ENCODE measurements at regions not wholly inside any gene's neighbourhood (a gene's known extent, or its start where the extent isn't known, plus 50 kb on each side); places are given as distances from the start of the nearest gene placed in this dataset.
"Not testable (repeated sequence)": the region's sequence is repeated elsewhere in the genome, so short reads cannot be mapped to it uniquely, and the experiment has no call there.

- not testable (repeated sequence) for TF ChIP-seq CTCF, POLR2A, POLR2AphosphoS5, EP300 (IDR thresholded peaks at IDR 0.05)
Measured at GRCh38 chr12:73009138-73009834, 737.1 kb downstream of the TRHDE start.
